ENCODE measurements at regions not wholly inside any gene's neighbourhood (a gene's known extent, or its start where the extent isn't known, plus 50 kb on each side); places are given as distances from the start of the nearest gene placed in this dataset.

DNA sequence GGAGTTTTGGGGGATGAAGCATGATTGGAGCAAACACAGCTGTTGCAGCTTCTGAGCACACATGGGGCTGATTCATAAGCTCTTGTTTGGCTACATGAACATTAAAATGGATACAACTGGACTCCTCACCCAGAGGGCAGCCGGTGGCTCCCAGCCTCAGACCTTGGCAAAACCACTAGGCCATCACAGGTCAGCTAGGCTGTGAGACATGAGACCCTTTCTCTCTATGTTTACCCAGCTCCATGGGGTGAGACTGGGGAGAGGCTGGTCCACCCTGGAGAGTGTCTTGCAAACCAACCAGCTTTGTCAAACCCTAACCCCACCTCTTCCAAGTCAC, 388.7 kb downstream of the PTPRU start:
- TF ChIP-seq CTCF (IDR thresholded peaks at IDR 0.05) (no peak), POLR2A (IDR thresholded peaks at IDR 0.05) (no peak)

Data from upper lobe of left lung (tissue), 4 donors.